HG02571 (cell line): ENCODE measurements at regions not wholly inside any gene's neighbourhood (a gene's known extent, or its start where the extent isn't known, plus 50 kb on each side); places are given as distances from the start of the nearest gene placed in this dataset.

Experiments used
- ATAC-seq: cut with Tn5 transposase; IDR thresholded peaks from one replicate; pipeline ENCODE4 v1.9.1; 2021; ENCODE audit warnings: mild to moderate bottlenecking, moderate library complexity; ENCODE audit not compliant: unreplicated experiment

- ATAC-seq, result no peak
These were observed 551.6 kb downstream of the METTL15 start for GRCh38 chr11:28659716-28660348.

DNA sequence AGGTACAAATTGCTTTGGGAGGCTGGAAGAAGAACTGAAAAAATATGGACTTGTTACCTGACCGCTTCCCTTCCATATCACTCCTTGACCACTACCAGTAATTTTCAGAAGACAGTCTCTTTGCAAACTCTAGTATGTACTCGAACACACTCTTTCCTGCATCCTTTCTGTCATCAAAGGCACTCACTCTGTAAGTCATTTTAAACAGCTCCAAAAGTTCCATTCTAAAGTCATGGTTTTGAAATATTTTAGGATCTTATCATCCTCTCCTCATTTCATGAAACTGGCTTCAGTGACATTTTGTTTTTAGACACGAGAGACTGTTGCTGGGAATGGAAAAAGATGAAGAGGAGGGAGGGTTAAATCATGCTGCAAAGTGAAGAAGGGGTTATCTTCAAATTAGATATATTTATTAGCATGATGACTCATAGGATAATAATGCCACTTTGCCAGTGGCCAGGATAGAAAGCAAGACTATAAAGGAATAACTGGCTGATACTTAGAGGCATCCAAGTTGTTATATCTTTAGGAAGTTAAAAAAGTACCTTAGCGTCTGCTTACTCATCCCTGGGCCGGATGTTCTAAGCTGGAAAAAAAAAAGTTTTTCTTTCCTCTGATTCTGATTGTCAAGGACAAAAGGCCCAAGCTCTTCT lies 549.3 kb downstream of the METTL15 start:
- no peak for ATAC-seq

DNA sequence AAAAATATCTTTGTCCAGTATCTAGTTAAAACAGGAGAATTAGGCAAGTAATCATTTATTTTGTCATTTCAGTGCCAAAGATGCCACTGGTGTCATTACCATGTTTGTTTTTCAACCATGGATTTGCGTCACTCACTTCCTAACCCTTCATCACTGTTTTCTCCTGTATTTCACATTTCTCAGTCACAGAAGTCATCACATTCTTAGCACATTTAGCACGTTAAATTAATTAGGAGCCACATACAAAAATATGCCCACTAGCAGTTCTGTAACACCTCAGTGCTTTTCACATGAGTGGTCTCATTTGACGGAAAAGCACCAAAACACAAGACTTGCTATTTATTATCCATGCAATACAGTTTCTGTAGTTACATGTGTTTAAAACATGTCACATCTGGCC lies 546.0 kb downstream of the METTL15 start:
- ATAC-seq, result no peak

DNA sequence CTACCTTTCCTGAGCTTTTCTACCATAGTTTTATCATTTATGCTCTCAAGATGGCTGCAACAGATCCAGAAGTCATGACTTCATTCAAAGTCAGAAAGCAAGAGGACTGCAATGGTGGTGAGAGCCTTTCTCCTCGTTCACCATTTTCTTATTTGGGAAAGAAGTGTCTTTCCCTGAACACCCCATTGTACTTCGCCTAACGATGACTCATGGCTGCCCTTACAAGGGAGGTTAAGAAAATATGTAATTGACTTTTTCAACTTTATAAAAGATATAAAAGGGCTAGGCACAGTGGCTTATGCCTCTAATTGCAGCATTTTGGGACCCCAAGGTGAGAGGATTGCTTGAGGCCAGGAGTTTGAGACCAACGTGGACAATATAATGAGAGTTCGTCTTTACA lies 541.7 kb downstream of the METTL15 start:
- no peak for ATAC-seq

DNA sequence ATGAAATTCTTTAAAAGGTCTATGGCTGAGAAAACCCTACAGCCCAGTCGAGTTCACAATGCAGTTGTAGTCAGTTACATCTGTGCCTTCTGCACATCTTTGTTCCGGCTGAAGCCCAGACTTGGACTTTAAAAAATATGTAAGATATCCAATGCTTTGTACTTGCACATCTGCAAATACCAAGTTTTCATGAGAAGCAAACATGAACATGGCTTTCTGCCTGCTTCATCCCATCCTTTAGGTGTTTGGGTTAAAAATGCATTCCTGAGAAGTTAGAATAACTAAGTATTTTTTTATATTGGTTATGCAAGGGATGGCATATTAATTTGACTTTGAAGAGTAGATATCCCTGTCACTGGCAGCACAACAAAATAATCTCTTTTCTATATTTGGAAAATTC lies 528.4 kb downstream of the METTL15 start:
- ATAC-seq, result no peak

DNA sequence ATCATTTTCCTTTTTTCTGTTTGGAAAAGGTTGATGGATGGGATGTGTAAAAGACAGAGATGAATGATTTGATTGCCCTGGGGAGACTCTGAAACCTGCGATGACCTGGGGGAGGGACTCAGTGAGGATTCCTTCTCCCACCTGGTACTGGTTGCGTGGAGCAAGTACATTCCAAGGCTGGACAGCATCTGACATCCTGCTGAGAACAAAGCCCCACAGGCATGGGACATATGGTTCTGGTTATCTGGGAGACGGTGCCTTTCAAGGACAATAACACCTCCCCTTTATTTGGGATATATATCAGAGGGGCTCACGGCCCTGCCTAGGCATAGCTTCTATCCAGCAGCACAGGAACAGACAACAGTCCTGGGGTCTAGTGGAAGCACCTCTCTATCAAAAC lies 527.8 kb downstream of the METTL15 start:
- no peak for ATAC-seq

DNA sequence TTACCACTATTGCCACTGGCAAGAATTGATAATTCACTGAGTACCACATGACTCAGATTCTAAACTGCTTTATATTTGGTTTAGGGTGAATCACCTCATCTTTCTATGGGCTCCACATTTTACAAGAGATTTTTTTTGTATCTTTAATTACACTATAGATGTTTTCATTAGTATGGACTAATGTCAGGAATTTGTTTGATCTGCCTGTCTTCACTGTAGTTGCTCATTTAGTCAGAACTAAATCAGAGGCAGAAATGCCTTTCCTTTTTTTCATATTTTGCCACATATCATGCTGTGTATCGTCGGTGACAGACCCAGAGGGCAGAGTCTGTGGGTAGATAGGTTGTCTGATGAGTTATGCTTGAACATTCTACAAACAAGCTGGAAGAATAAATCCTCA lies 524.1 kb downstream of the METTL15 start:
- no peak for ATAC-seq

- no peak for ATAC-seq
These were observed 523.0 kb downstream of the METTL15 start for GRCh38 chr11:28631148-28631547.

- ATAC-seq, result no peak
These were observed 521.0 kb downstream of the METTL15 start for GRCh38 chr11:28629235-28629634.

DNA sequence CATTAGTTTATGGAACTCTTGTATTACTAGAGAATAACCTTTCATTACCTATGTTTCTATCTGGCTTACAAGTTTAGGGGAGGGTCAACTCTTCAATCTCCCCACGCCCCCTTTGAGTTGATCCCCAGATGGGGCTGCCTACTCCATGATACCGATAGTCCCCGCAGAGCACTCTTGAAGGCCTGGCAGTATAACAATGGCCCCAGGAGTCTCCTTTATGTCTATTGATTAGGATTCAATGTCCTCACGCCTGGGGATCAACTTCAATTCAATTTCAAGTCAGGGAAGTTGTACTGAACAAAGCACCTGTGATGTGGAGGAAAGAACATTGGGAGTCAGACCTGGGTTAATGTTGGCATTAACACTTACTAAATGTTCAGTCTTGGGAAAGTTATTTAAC lies 520.2 kb downstream of the METTL15 start:
- ATAC-seq, result no peak

DNA sequence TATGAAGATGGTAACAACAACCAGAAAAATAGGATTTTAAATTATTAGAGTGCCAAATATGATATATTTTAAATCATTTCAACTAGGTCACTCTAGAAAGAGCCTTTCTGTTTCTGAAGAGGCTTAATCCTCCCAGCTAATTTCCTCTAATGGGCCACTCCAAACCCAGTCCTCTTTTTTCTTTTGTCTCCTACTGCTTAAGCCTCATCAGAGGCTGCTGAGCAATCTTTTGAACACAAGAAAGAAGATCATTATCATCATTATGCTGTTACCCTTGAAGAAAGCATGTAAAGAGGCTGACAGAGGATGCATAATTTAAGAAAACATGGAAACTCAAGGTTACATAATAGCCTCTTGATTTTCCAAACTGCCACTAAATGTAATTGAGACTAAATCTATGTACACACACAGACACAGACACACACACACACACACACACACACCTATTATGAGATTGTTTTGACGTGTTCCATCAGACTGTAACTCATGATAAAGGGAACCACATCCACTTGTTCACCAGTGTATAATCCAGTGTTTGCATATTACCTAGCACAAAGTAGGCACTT lies 519.6 kb downstream of the METTL15 start:
- ATAC-seq, result no peak

DNA sequence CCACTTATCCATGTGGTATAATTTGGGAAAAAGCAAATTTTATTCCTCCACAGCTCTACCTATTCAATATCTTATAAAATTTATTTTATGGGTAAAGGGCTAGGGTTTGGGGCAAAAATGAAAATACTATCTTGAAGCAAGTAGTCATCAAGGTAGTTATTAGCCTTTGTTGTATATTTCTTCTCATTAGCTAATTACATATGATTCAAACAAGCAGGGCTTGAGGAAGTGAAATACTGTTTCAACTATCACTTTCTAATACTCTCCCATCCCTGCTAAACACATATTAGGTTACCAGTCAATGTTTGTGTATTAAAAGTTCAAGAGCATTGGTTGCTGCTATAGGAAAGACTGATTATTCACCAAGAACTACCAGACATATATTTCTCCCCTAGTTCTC lies 517.3 kb downstream of the METTL15 start:
- no peak for ATAC-seq

DNA sequence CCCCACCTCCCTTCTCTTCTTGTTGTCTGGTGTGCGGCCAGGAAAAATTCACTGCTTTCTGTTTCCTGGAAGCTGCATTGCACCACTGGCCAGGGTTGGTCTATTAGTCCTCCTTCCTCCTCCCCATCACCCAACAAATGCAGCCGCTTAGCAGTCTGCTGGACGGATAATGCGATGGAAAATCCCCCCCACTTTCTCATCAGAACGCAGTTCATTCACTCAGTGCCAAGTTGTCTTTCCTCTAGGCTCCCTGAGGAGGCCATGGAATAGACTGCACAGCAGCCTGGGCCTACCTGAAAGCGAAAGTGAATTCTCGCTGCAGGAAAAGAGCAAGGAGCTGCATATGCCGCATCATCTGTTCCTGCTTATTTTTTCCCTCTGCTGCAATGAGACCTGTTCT lies 513.6 kb downstream of the METTL15 start:
- ATAC-seq, result no peak

GRCh38 chr11:28619846-28620540 lies 511.8 kb downstream of the METTL15 start:
- ATAC-seq, result no peak

- no peak for ATAC-seq
These were observed 510.2 kb downstream of the METTL15 start for GRCh38 chr11:28618416-28618815.

DNA sequence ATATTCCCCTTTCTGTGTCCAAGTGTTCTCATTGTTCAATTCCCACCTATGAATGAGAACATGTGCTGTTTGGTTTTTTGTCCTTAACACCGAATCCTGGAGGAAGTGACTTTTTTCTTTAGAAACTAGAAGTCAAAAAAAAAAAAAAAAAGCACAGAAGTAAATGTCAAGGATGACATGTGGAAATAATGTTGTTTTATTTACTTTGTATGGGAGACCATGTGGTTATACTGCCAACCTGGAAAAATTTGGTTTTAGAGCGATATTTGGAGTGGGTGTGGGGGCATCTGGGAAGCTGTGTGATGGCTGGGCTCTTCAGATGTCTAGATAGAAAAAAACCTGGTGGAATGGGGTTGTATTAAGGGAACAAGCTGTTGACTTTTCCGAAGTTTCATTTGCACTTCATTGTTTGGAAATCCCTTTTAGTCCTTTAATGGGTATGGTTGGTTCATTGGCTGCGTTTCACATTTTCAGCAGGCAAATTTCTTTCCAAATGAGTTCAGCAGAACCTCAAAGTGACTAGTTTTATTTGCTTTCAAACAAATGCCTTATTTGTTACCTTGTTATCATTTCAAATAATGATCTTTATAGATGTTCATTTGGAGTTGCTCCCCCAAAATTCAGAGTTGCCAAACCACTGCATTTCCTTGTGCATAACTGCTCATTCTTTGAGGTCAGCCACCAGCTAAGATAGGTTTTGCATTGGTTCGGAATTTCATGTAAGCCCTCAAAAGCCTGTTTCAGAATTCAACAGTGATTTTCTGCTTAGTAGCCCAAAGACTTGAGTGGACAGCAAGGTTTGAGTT lies 508.2 kb downstream of the METTL15 start:
- ATAC-seq, result no peak

DNA sequence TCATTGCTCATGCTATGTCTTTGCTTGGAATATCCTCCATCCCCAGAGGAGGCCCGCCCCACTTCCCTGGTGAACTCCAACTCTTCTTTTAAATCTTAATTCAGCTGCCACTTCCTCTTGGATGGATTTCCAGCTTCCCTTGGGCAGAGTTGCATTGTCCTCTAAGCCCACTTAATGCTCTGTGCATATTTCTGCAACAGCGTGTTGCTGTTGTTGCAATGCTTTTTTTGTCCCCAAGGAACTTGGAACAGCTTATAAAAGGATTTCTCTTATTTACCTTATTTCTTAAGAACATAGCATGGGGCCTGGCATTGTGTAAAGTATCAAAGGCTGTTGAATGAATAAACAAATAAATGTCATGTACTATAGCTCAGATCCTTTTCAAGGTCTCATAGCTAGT lies 507.4 kb downstream of the METTL15 start:
- ATAC-seq, result no peak

- no peak for ATAC-seq
These were observed 498.7 kb downstream of the METTL15 start for GRCh38 chr11:28606930-28607329.

- no peak for ATAC-seq
These were observed 491.5 kb downstream of the METTL15 start for GRCh38 chr11:28599656-28600055.

DNA sequence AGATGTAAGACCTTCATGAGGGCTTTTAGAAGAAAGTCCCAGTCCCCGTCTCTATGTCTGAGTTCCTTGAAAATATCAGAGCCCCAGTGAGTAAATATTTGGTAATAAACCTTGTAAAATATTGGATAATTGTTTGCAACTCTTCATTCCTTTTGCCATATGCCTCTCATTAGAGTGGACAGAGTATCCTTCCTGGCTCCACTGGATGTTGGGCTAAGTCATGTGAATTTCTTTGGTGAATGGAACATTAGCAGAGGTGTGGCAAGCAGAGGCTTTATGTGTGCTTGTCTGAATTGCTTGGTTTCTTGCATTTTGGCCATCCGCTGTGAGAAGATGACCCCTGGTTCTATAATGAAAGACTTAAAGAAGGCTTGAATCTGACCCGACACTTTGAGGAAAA lies 490.3 kb downstream of the METTL15 start:
- no peak for ATAC-seq

- no peak for ATAC-seq
These were observed 488.6 kb downstream of the METTL15 start for GRCh38 chr11:28596816-28597215.
